GM18499 (cell line): ENCODE measurements at regions not wholly inside any gene's neighbourhood (a gene's known extent, or its start where the extent isn't known, plus 50 kb on each side); places are given as distances from the start of the nearest gene placed in this dataset.

Source experiments
- ATAC-seq: cut with Tn5 transposase; IDR thresholded peaks from one replicate; pipeline ENCODE4 v1.9.1; 2021; ENCODE audit warnings: moderate number of reproducible peaks; ENCODE audit not compliant: insufficient read depth, unreplicated experiment

DNA sequence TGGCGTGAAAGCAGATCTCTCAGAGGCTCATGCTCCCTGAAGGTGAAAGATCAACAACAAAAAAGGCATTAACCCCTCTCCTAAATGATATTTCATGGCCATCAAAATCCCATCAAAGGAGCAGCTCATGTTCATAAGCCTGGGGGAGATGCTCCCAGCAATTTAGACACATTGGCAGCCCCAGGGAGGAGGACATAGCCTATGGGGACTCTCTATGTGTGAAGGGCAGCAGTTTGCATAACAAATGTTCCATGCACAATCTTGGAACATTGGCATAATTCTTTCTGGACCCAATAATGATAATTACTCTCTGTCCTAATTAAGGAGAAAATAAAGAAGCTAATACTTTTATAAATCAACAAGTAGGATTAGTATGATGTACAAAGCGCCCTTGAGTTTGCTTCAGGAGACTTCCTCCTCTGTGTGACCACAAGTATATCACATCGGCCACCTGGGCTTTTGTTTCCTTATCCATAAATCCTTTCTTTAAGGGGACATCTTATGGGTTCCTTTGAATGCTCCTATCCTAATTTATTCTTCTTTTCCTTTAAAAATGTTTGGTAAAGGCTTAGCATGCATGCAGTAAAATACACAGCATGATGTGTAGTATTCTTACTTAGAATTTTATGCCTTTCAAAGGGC, 161.9 kb upstream of the PLEKHG7 start:
- ATAC-seq, result no peak

DNA sequence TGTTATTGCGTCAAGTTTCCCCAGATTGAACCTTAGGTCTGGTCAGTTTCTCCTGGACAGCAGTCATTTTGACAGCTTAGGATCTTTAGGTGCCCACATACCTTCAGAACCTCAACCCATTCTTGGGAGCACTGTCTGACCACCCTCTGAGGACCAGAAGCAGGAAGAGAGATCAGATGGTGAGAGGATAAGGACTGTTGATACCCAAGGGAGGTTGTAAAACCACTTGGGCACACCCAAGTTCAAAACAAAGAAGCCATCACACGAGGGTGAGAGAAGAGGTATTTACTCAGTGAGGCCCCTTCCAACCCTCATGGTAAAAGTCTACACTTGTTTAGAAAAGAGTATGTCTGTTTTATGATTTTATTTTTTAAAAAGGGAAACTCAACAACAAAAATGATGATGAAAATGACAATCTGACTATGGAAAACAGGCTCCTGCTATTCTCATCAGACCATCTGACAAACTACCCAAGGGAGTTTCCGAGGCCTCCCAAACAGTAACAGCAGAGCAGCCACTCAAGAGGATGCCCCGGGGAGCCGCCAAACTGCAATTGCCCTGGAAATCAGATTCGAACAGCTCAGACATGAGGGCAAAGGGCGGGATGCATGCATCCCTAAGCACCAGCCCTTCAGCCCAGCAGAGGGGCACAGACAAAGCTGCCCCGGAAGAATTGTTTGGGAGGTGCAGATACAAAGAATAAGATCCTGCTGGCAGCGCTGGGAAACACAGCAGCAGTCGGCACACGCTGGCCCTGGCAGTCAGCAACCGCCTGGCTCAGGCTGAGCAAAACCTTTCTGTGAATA, 162.6 kb upstream of the PLEKHG7 start:
- ATAC-seq, result no peak

DNA sequence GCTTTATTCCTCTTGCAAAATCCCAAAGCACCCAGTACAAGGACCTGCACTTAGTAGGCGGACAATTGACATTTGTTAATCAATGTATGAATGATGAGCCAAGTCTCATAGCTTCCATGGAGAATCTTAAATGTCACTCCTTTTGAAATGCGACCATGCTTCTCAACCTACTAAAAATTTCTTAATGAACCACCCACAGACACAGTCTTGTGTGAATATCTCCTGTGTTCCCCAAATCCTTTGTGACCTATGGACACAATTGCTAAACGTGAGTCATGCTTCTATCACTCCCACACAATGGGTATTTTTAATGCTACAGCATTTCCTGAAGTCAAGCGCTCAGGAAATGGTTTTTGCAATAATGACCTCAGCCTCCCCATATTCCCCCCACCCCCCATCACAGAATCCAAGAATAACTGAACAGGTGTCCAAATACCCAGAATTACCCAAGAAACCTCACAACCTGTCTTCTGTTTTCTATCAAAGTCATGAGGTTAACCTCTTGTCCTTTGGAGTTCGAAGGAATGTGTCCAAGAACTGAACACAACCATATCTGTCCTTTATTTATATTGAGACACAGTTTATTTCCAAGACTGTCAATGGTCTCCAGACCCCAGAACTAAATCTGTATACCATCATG, 163.6 kb upstream of the PLEKHG7 start:
- ATAC-seq, result peak; percentile 35

DNA sequence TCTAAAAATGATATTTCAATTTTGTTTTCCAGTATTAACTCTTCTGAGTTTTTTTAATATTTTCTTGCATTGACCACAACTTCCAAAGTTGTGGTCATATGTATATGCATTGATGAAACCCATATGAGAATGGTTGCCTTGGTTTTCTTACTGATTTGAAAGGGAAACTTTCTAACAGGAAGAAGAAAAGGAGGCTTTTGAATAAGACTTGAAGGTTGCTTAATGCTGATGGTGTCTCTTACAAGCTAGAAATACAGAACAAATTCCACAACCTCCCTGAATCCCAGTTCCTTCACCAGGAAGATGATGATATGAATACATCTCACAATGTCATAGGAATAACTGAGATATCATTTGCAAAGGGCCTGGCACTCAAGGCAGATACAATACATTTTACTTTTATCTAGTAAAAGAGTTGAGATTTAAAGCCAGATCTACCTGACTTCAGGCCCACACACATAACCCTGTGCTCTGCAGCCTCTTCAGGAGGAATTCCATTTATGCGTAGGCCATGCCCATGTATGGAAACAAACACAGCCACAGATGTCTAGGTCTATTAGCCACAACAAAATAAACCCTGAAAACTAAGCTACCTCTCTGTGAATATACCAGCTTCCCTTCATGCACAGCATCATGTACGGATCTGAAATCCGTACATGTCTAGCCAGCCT, 165.4 kb upstream of the PLEKHG7 start:
- ATAC-seq, result no peak

DNA sequence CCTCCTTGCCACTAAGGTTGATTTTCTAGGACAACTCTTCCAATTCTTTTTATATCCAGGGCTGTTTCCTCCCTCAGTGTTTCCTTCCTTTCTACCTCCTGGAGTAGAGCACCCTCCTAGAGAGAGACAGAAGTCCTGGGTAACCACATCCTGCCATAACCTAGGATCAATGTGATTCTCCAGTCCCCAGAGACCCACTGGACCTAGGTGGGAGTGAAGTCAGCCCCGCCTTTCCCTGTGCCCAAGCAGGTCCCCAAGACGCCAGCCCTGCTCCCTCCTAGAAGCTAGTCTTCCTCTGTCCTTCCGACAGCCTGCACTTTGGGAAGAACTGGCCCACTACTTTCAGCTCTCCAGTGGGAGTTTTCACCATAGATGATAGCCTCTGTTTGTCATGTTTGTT, 166.8 kb upstream of the PLEKHG7 start:
- no peak for ATAC-seq

DNA sequence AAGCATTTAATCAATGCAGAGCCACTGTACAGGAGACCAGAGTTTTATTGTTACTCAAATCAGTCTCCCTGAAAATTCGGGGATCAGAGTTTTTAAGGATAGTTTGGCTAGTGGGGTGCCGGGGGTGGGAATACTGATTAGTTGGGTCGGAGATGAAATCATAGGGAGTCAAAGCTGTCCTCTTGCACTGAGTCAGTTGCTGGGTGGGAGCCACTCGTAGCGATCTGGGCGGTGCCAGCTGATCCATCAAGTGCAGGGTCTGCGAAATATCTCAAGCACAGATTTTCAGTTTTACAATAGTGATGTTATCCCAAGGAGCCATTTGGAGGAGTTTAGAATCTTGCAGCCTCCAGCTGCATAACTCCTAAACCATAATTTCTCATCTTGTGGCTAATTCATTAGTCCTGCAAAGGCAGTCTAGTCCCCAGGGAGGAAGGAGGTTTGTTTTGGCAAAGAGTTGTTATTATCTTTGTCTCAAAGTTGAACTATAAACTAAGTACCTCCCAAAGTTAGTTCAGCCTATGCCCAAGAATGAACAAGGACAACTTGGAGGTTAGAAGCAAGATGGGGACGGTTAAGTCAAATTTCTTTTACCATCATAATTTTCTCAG, 169.4 kb upstream of the PLEKHG7 start:
- ATAC-seq, result no peak

DNA sequence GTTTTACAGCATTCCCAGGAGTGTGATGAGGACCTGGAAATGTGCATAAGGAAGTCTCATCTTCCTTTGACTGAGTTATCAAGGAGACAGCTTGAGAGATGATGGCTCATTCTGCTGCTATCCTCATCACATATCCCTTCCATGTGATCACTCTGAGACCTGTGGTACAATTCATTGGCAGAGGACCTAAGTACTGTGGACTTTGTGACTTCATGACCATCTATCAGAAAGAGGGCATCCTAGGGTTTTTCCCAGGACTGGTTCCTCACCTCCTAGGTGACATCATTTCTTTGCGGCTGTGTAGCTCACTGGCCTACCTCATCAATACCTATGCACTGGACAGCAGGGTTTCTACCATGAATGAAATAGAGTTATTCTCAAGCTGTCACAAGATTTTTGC, 172.1 kb upstream of the PLEKHG7 start:
- ATAC-seq, result no peak

DNA sequence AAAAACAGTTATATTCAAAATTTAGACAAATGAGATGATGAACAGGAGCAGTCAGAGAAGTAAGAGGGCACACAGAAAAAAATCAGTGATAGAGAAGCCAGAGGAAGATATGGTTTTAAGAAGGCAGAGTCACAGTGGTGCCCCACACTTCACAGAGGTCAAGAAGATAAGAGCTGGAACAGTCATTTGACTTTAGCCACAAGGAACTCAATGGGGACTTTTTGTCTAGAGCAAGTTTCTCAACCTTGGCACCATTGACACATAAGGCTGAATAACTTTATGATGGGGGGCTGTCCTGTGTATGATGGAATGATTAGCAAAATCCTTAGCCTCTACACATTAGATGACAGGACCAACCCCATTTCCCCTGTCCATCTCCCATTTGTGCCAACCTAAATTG, 172.8 kb upstream of the PLEKHG7 start:
- no peak for ATAC-seq

DNA sequence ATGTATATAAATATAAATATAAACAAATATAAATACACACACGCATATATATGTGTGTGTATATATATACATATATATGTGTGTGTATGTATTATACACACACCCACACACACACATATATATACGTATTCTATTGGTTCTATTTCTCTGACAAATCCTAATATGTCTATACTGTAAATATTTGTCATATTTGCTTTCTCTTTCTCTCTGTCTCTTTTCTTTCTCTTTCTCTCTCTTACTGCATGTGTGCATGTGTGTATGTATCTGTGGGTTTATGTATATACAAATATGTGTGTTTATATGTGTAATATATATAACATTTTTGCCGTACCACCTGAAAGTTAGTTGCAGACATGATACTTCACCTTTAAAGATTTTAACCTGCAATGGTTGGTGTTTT, 174.2 kb upstream of the PLEKHG7 start:
- ATAC-seq, result peak; percentile 57

DNA sequence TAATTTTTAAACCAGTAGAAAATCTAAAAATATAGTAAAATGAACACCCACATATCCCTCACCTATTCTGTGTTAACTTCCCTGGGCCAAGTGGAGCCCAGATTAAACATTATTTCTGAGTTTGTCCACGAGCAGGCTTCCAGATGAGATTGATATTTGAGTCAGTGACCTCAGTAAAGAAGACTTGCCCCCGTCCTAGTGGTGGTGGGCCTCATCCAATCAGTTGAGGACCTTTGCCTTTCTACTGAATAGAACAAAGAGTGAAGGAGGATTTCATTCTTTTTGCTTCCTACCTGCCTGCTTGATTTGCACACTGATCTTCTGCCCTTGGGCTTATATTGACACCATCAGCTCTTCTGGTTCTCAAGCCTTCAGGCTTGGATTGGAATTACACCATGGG, 174.7 kb upstream of the PLEKHG7 start:
- ATAC-seq, result no peak

DNA sequence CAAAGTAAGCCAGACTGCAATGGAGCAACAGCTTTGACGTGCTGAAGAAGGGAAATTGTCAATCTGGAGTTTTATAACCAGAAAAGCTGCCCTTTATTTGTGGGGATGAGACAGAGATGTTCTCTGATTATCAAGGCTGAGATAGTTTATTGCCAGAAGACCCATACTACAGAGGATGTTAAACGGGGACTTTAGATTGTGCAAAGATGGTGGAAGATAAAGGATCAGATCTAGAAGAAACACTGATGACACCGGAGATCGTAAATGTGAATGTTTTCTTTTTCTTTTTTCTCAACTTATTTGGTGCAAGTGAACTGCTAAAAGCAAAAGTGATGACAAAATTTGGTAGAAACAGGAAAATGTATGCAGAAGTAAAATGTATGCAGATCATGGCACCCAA, 178.3 kb upstream of the PLEKHG7 start:
- ATAC-seq, result no peak

DNA sequence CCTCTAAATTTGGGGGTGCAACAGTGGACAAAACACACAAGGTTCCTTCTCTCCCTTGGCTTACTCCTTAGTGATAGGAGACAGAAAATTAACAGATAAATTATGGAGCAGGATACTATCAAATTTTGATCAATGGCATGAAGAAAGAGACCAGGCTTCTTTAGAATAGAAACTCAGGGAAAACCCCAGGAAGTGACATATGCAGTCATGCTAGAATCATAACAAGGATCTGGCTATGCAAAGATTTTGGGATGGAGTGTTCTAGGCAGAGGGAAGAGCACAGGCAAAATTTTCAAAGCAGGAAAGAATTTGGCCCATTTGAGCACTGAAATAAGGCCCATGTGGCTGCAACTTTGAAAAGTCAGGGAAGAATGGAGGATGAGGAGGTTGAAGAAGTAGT, 182.3 kb upstream of the PLEKHG7 start:
- ATAC-seq, result no peak

DNA sequence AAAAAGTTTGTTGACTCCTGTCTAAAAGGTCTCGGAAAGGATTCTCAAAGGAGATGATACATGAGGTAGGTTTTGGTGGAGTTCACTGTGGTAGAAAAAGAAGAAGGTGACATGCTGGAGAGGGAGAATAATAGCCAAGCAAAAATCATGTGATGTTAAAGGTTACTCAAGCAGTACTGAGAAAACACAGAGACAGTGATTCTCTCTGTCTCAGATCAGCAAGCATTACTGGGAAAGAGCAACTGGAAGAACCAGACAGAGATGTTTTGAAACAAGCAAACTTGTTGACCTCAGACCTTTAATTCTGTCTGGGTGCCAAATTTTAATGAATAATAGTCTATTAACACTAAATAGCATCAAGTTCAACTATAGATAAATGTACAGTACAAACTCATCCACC, 183.5 kb upstream of the PLEKHG7 start:
- ATAC-seq, result no peak

DNA sequence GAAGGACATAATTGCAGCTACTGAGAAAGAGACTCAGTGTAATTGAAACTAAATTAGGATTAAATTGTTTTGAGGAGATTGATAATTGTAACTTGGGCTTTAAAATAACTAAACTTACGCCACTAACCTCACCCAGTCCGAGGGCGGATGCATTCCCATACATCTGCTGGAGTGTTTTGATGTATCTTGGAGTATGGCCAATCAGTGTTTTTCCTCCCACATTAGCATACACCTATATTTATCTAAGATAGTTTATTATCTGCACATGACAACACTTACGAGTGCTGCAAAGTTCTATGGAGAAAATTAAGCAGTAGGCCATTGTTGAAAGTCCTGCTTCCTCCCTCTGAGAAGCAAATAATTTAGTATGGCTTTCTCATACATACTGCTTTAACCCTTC, 184.7 kb upstream of the PLEKHG7 start:
- ATAC-seq, result no peak

DNA sequence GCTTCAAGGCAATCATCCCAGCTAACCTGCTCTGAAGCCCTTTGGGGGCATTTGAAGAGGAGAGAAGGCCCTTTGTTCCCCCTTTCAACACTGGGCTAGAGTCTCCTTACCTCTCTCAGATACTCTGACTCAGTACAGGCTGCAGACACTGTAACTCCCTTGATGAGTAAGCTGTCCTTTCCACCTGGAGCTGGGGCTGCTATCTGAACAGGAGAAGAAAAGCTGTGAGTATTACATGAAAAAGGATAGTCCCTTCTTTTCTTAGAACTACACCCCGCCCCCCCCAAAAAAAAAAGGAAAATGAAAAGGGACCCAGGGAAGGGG, 186.6 kb upstream of the PLEKHG7 start:
- no peak for ATAC-seq

DNA sequence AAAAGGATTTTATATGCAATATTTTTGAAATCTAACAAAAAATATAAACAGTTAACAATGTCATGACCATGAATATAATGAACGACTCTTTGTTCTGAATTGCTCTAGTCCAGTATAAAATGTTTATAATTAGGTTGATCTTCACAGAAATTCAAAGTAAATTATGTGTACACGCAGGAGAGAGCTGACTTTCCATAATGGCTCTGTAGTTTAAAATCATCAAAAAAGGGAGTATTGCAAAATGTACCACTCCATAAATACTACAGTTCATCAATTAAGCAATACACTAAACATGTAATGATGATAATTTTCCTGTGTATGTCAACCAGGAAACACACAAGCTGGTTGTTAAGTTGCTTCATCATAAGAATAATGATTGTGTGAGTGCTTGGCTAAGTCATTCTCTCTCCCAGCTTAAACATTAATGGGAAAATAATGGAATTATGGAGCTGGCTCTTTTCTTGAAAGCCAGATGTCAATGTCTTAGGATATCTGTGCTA, 189.5 kb upstream of the PLEKHG7 start:
- ATAC-seq, result no peak

DNA sequence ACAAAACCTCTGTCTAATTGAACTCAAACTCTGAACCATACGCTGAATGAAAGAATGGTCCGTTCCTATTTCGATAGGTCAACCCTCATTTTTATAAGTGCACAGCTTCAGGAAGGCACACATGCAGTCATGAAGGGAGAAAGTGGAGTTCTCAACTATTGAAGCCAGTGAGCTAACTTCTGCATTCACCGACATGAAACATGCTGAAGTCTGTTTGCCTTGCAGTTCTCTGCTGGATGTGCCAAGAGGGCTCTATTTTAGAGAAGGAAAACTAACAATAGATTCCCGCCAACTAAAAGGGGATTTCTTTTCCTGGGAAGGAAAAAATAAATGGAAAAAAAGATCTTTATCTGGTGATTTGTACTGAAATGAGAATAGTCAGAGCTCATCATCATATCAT, 191.0 kb upstream of the PLEKHG7 start:
- ATAC-seq, result no peak

DNA sequence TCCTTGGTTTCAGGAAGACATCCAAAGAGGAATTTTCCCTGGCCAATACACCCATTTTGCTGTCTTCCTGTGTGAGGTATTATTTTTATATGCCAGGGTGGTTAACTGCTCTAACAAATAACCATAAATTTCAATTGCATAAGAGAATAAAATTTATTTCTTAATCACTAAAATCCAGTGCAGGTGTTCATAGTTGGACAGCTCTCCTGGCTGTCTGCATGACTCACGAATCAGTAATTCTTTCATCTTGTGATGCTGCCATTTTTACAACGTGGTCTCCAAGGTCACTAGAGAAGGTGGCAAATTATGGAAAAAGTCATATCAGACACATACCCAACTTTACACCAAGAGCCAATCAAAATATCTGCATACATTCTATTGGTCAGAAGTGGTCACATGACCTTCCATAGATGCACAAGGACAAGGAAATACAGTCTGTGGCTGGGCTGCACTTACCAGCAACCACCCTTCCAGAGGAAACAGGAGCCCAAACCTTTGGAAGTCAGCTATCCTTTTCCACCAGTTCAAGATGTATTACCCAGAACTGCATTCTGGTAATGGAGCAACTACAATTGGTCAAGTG, 193.5 kb upstream of the PLEKHG7 start:
- ATAC-seq, result no peak

DNA sequence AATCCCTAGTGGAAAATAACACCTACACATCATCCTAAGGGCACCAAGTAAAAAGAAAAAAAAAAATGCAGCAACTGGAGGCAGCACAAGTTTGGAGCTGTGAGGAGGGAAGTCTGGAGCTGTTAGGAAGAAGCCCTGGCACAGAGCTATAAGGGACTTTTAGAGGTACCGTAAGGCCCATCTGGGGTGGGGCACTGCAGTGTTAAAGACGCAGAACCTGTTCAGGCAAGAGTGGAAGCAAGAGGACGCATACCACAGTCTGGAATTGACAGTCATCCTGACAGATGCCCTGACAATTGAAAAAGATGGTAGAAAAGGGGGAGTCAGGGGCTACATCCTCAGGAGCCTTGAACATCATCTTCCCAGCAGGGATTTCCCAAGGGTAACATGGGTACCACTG, 195.9 kb upstream of the PLEKHG7 start:
- ATAC-seq, result no peak

DNA sequence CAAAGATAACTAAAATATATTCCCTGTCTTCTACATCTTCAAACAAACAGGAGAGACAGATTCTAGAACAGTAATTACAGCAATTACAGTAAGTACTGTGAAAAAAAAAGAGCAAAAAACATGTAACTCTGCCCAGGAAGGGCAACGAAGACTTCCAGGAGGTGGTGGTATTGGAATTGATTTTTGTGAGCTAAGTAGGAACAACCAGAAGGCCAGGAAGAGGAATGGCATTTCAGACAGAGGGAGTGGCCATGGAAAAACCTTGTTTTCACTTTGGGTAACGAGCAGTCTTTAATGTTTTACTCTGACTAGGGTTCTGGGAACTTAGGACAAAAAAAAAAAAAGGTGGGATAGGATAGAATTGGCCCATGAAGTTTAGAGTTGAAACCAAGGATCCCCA, 196.3 kb upstream of the PLEKHG7 start:
- ATAC-seq, result no peak
